ACC112 (cell line): ENCODE measurements at regions not wholly inside any gene's neighbourhood (a gene's known extent, or its start where the extent isn't known, plus 50 kb on each side); places are given as distances from the start of the nearest gene placed in this dataset.
A peak's percentile ranks its signal among the peaks of the same experiment; 100 is the strongest.

ENCODE experiments used
- H2AFZ ChIP-seq: fragments of 200-600 bp; sonication (generic); one replicate; pipeline ENCODE4 v1.6.0; 2017; ENCODE audit warnings: antibody characterized with exemption, low read length; ENCODE audit not compliant: unreplicated experiment
- H3K27ac ChIP-seq: fragments of 200-600 bp; sonication (generic); 2 replicates; pipeline ENCODE4 v1.5.1; 2014; ENCODE audit warnings: low read depth, mild to moderate bottlenecking, antibody characterized with exemption, low read length, moderate library complexity
- H3K27me3 ChIP-seq: fragments of 200-600 bp; sonication (generic); 2 replicates; pipeline ENCODE4 v1.6.1; 2014; ENCODE audit warnings: mild to moderate bottlenecking, antibody characterized with exemption, low read length, moderate library complexity, mixed read lengths; ENCODE audit not compliant: insufficient read depth
- H3K36me3 ChIP-seq: fragments of 200-600 bp; sonication (generic); 2 replicates; pipeline ENCODE4 v1.6.1; 2016; ENCODE audit warnings: mild to moderate bottlenecking, antibody characterized with exemption, low read length, moderate library complexity, mixed read lengths; ENCODE audit not compliant: insufficient read depth
- H3K4me1 ChIP-seq: fragments of 200-600 bp; sonication (generic); one replicate; pipeline ENCODE4 v1.6.1; 2016; ENCODE audit warnings: low read length, mixed read lengths; ENCODE audit not compliant: insufficient read depth, unreplicated experiment, control insufficient read depth
- H3K4me3 ChIP-seq: fragments of 200-600 bp; sonication (generic); 2 replicates; pipeline ENCODE4 v1.5.1; 2014; ENCODE audit warnings: mild to moderate bottlenecking, low read depth, low read length
- H3K79me2 ChIP-seq: fragments of 200-600 bp; sonication (generic); one replicate; pipeline ENCODE4 v1.6.0; 2016; ENCODE audit warnings: low read length; ENCODE audit not compliant: control insufficient read depth, unreplicated experiment, insufficient read depth

DNA sequence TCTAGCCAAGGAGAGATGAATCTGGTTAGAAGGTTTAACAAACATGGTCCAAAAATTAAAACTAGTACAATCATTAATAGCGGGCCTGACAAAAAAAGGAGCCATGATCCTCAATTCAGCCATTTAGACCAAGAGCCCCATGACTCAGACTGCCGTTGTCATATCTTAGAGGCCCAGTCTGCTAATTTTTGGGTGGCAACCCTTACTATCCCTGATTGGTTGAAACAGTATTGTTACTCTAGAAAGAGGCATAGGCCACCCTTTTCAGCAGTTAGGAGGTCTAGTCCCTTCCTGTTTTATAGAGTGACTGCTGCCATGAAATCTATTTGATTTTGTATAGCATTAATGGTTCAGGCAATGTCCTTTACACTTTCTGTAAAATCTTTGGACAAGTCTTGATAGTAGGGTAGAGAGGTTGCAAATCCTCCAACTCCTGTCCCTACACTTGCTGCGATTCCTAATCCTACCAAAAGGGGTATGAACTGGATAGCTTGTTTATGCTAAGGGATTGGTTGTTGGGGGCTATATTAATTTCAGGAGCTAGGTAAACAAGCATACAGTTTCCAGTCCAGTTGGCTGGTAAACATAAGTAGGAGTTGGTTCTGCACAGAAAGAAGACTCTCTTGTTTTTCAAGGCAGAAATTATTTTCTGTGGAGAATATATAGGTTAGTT, 1056.3 kb upstream of the CNTN5 start:
- H3K4me1 ChIP-seq: peaks cover 27% of the 10 kb centered on the region
- no peaks in the 10 kb centered on the region for H3K79me2 ChIP-seq
- no peak overlapping the region for H3K4me3 ChIP-seq
- no peak overlapping the region for H3K27ac ChIP-seq
- H3K27me3 ChIP-seq: no peaks in the 10 kb centered on the region
- peak overlapping the region; percentile 10 for H2AFZ ChIP-seq
- no peaks in the 10 kb centered on the region for H3K36me3 ChIP-seq

- Histone ChIP-seq H3K4me1 (peaks cover 27% of the 10 kb centered on the region), H3K4me3 (peak overlapping the region; percentile 26; the same call in 1 of the 2 replicates), H3K79me2 (no peaks in the 10 kb centered on the region), H3K36me3 (no peaks in the 10 kb centered on the region), H3K27me3 (no peaks in the 10 kb centered on the region), H2AFZ (peak overlapping the region; percentile 87), H3K27ac (peak overlapping the region; percentile 91)
Observed at GRCh38 chr11:97965849-97966646, 1054.7 kb upstream of the CNTN5 start.

GRCh38 chr11:97966901-97967300, 1053.8 kb upstream of the CNTN5 start:
- Histone ChIP-seq H3K4me3 (peak overlapping the region; percentile 26; the same call in 1 of the 2 replicates), H3K27me3 (no peaks in the 10 kb centered on the region), H3K79me2 (no peaks in the 10 kb centered on the region), H2AFZ (no peak overlapping the region), H3K4me1 (peaks cover 27% of the 10 kb centered on the region), H3K36me3 (no peaks in the 10 kb centered on the region), H3K27ac (peak overlapping the region; percentile 91; the same call in 1 of the 2 replicates)

- no peaks in the 10 kb centered on the region for H3K27me3 ChIP-seq
- H3K27ac ChIP-seq: no peak overlapping the region
- no peak overlapping the region for H3K4me3 ChIP-seq
- no peaks in the 10 kb centered on the region for H3K36me3 ChIP-seq
- no peaks in the 10 kb centered on the region for H3K79me2 ChIP-seq
- peaks cover 27% of the 10 kb centered on the region for H3K4me1 ChIP-seq
- no peak overlapping the region for H2AFZ ChIP-seq
Observed at GRCh38 chr11:97968071-97968470, 1052.7 kb upstream of the CNTN5 start.

DNA sequence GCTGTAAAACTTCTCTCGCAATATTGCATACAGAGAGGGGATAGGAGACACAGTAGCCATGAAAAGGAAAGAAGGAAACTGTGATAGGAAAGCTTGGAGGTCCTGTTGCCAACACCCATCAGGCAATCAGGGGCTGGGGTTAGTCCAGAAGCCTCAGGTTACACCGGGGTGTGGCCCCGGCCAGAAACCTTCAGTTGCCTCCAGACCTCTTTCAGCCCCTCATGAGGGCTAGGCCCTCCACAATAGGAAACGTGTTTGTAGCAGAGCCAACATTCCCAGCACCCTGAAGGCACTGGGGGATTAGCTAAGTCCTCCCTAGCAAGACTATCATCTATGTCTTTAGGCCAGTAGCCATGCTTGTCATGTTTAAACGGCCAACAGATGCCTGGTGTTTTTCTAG, 1048.0 kb upstream of the CNTN5 start:
- Histone ChIP-seq H3K79me2 (no peaks in the 10 kb centered on the region), H2AFZ (no peak overlapping the region), H3K27ac (no peak overlapping the region), H3K27me3 (no peaks in the 10 kb centered on the region), H3K4me3 (no peak overlapping the region), H3K36me3 (no peaks in the 10 kb centered on the region), H3K4me1 (no peaks in the 10 kb centered on the region)

GRCh38 chr11:97973352-97973857, 1047.3 kb upstream of the CNTN5 start:
- Histone ChIP-seq H3K27me3 (no peaks in the 10 kb centered on the region), H3K36me3 (no peaks in the 10 kb centered on the region), H3K27ac (no peak overlapping the region), H2AFZ (no peak overlapping the region), H3K79me2 (no peaks in the 10 kb centered on the region), H3K4me1 (no peaks in the 10 kb centered on the region), H3K4me3 (no peak overlapping the region)

GRCh38 chr11:97974798-97975498, 1045.8 kb upstream of the CNTN5 start:
- peak overlapping the region; percentile 59 for H2AFZ ChIP-seq

DNA sequence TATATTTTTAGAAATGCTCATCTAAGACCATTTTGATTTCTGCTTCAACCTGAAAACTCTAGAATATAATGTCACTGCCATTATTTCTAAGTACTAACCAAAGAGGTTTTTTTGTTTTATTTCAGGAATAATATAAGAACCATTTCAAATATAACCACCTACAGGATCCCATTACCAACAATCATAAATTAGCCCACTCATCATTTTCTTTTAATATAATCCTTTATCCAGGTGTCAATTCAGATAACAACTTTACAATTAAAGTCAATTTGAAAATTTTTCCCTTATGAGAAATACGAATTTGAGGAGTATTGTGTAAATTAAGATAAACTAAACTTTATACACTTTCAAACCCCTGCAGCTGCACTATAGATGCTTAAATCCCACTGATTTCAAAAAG, 1043.0 kb upstream of the CNTN5 start:
- Histone ChIP-seq H3K79me2 (no peaks in the 10 kb centered on the region), H3K27me3 (no peaks in the 10 kb centered on the region), H3K4me1 (no peaks in the 10 kb centered on the region), H3K4me3 (no peak overlapping the region), H3K36me3 (no peaks in the 10 kb centered on the region), H3K27ac (no peak overlapping the region), H2AFZ (no peak overlapping the region)

More at GRCh38 chr11:97974798-97975498, 1045.8 kb upstream of the CNTN5 start:
- Histone ChIP-seq H3K36me3 (no peaks in the 10 kb centered on the region), H3K27me3 (no peaks in the 10 kb centered on the region), H3K79me2 (no peaks in the 10 kb centered on the region), H3K4me3 (no peak overlapping the region), H3K4me1 (no peaks in the 10 kb centered on the region), H3K27ac (no peak overlapping the region)

DNA sequence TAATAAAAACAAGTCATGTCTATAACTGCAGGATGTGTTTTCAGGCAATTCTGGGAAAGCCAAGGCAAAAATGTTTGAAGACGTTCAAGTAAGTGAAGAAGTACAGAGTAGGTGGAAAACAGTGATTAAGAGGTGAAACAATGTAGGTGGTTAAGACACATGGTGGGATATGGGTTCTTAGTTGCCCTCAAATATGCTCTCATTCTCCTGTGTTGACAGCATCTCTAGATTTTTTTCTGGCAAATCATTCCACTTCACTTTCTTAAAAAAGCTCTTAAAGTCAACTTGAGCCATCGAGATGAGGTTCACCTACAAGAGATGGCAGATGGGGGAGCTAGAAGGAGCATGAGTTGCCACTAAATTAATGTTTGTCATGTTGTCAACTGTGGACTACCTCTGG, 1041.0 kb upstream of the CNTN5 start:
- no peak overlapping the region for H3K4me3 ChIP-seq
- H3K79me2 ChIP-seq: no peaks in the 10 kb centered on the region
- H3K27ac ChIP-seq: no peak overlapping the region
- no peaks in the 10 kb centered on the region for H3K36me3 ChIP-seq
- H3K27me3 ChIP-seq: no peaks in the 10 kb centered on the region
- H3K4me1 ChIP-seq: no peaks in the 10 kb centered on the region
- H2AFZ ChIP-seq: no peak overlapping the region

GRCh38 chr11:97982512-97982911, 1038.2 kb upstream of the CNTN5 start:
- Histone ChIP-seq H3K4me1 (no peaks in the 10 kb centered on the region), H3K79me2 (no peaks in the 10 kb centered on the region), H2AFZ (no peak overlapping the region), H3K27me3 (no peaks in the 10 kb centered on the region), H3K4me3 (no peak overlapping the region), H3K36me3 (no peaks in the 10 kb centered on the region), H3K27ac (no peak overlapping the region)
